ENCODE measurements at regions not wholly inside any gene's neighbourhood (a gene's known extent, or its start where the extent isn't known, plus 50 kb on each side); places are given as distances from the start of the nearest gene placed in this dataset.
"Not testable (repeated sequence)": the region's sequence is repeated elsewhere in the genome, so short reads cannot be mapped to it uniquely, and the experiment has no call there.

GRCh38 chr5:94080390-94080789 lies 339.0 kb upstream of the POU5F2 start:
- no peak for TF ChIP-seq CTCF (IDR thresholded peaks at IDR 0.05; ENCODE audit: insufficient read depth, missing control alignments)
- DNase-seq (ENCODE audit: insufficient read length, low spot score) (no peak), FAIRE-seq (no peak)

GRCh38 chr5:94072116-94072515 lies 330.7 kb upstream of the POU5F2 start:
- FAIRE-seq, result no peak
- no peak for TF ChIP-seq CTCF (IDR thresholded peaks at IDR 0.05; ENCODE audit: insufficient read depth, missing control alignments)
- no peak for DNase-seq (ENCODE audit: insufficient read length, low spot score)

DNA sequence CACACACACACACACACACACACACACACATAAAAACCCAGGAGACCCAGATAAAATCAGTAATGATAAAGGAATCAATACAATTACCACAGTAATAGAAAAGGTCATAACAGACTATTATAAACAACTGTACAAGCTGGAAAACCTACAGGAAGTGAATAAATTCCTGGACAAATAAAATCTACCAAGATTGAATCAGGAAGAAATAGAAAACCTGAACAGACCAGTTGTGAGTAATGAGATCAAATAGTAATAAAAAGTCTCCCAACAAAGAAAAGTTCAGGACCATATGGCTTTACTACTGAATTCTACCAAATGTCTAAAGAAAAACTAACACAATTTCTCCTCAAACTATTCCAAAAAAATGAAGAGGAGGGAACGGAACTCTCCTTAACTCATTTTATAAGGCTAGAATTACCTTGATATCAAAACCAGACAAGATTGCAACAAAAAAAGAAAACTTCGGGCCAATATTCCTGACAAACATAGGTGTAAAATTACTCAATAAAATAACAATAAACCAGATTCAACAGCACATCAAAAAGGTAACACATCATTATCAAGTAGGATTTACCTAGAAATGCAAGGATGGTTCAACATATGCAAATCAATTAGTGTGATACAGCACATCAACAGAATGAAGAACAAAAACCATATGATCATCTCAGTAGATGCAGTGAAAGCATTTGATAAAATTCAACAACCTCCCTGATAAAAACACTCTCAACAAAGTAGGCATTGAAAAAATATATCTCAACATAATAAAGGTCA lies 325.2 kb upstream of the POU5F2 start:
- TF ChIP-seq CTCF (IDR thresholded peaks at IDR 0.05; ENCODE audit: insufficient read depth, missing control alignments), result no peak
- FAIRE-seq, result peak; percentile 82

GRCh38 chr5:94064025-94064424 lies 322.6 kb upstream of the POU5F2 start:
- FAIRE-seq (no peak), DNase-seq (ENCODE audit: insufficient read length, low spot score) (no peak)
- no peak for TF ChIP-seq CTCF (IDR thresholded peaks at IDR 0.05; ENCODE audit: insufficient read depth, missing control alignments)

More for the DNA sequence above, 325.2 kb upstream of the POU5F2 start:
- DNase-seq (ENCODE audit: insufficient read length, low spot score), result no peak

GRCh38 chr5:94057655-94058054 lies 316.3 kb upstream of the POU5F2 start:
- no peak for DNase-seq (ENCODE audit: insufficient read length, low spot score)
- no peak for TF ChIP-seq CTCF (IDR thresholded peaks at IDR 0.05; ENCODE audit: insufficient read depth, missing control alignments)
- no peak for FAIRE-seq

GRCh38 chr5:94057217-94057616 lies 315.8 kb upstream of the POU5F2 start:
- TF ChIP-seq CTCF (IDR thresholded peaks at IDR 0.05; ENCODE audit: insufficient read depth, missing control alignments), result no peak
- FAIRE-seq (no peak), DNase-seq (ENCODE audit: insufficient read length, low spot score) (no peak)

- not testable (repeated sequence) for DNase-seq (ENCODE audit: insufficient read length, low spot score); FAIRE-seq
Observed at GRCh38 chr5:94049307-94049922, 308.0 kb upstream of the POU5F2 start.

Measured in D721Med (cell line).